ENCODE measurements at regions not wholly inside any gene's neighbourhood (a gene's known extent, or its start where the extent isn't known, plus 50 kb on each side); places are given as distances from the start of the nearest gene placed in this dataset.
A peak's percentile ranks its signal among the peaks of the same experiment; 100 is the strongest.

GRCh38 chr9:16052757-16053530 is 500.1 kb downstream of the CCDC171 start:
- no peak overlapping the region for H3K27ac ChIP-seq
- no peaks in the 10 kb centered on the region for H3K36me3 ChIP-seq
- intact Hi-C loops (cut with DNase I; ENCODE audit: low total_unique reads) = no loop called here
- H3K9me3 ChIP-seq = no peaks in the 10 kb centered on the region
- TF ChIP-seq POLR2A (IDR thresholded peaks at IDR 0.05) (no peak), CTCF (IDR thresholded peaks at IDR 0.05) (no peak)
- no peak for DNase-seq
- no peak overlapping the region for H3K4me3 ChIP-seq
- no peaks in the 10 kb centered on the region for H3K27me3 ChIP-seq
- no peaks in the 10 kb centered on the region for H3K4me1 ChIP-seq

DNA sequence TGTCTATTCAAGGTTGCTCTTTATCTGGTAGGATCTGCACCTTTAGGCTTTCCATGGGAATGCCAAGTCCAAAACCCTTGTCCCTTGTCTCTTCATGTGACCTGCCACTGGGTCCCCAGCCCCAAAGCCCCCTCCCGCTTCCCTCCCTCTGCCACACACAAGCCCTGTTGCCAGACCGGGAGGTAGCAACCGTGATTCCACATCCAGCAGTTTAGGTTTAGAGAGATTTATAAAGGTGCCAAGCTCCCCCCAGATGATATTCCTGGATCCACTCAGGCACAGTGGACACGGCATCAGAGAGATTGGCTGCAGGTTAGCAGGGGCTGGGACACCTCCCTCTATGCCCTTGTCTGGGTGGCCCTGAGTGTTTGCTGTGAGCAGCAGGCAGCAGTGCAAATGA is 504.7 kb downstream of the CCDC171 start:
- intact Hi-C loops (cut with DNase I; ENCODE audit: low total_unique reads) = no loop called here
- Histone ChIP-seq H3K4me1 (no peaks in the 10 kb centered on the region), H3K27ac (peak overlapping the region in 1 of 2 donors; percentile 46), H3K4me3 (no peak overlapping the region), H3K36me3 (no peaks in the 10 kb centered on the region), H3K27me3 (no peaks in the 10 kb centered on the region), H3K9me3 (no peaks in the 10 kb centered on the region)
- no peak for TF ChIP-seq CTCF (IDR thresholded peaks at IDR 0.05)
- no peak for TF ChIP-seq POLR2A (IDR thresholded peaks at IDR 0.05)
- DNase-seq = no peak

- intact Hi-C loops (cut with DNase I; ENCODE audit: low total_unique reads) = no loop called here
- Histone ChIP-seq H3K4me3 (no peak overlapping the region), H3K27ac (no peak overlapping the region), H3K36me3 (no peaks in the 10 kb centered on the region), H3K27me3 (no peaks in the 10 kb centered on the region), H3K4me1 (no peaks in the 10 kb centered on the region), H3K9me3 (no peaks in the 10 kb centered on the region)
- no peak for DNase-seq
- TF ChIP-seq POLR2A (IDR thresholded peaks at IDR 0.05) = no peak
- TF ChIP-seq CTCF (IDR thresholded peaks at IDR 0.05) = no peak
Observed at GRCh38 chr9:16058131-16058549, 505.3 kb downstream of the CCDC171 start.

GRCh38 chr9:16060436-16061129 is 507.7 kb downstream of the CCDC171 start:
- no peaks in the 10 kb centered on the region for H3K27me3 ChIP-seq
- no peaks in the 10 kb centered on the region for H3K9me3 ChIP-seq
- DNase-seq = no peak
- H3K27ac ChIP-seq = no peak overlapping the region
- H3K4me3 ChIP-seq = no peak overlapping the region
- no peaks in the 10 kb centered on the region for H3K4me1 ChIP-seq
- TF ChIP-seq CTCF (IDR thresholded peaks at IDR 0.05) = no peak
- no peak for TF ChIP-seq POLR2A (IDR thresholded peaks at IDR 0.05)
- H3K36me3 ChIP-seq = no peaks in the 10 kb centered on the region
- intact Hi-C loops (cut with DNase I; ENCODE audit: low total_unique reads) = no loop called here

DNA sequence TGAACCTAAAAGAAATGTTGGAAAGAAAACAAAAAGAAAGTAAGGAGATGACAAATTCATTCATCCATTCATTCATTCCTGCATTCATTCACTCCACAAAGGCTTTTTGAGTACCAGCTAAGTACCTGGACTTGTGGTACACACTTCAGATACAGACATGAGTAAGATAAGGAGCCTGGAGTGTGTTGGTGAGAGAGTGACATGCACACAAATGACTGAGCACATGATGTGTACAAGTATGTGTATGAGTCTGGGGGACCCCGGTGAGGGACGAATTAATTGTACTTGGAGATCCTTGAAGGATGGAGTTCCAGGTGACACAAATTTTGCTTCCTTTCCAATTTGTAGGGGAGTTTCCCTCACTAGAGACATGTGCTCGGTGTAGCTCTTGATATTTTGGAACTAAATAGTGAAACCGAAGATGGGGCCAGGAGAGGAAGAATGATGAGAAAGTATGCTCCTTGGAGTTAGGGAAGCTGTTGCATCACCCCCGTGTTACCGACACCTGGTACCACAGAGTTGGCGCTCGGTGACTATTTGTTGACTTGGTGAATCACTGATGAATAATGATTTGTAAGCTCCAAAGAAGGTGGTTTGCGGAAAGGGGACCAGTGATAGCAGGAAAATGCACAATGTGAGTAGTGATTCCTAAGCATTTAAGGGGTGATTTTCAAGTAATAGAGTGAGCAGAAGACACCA is 509.8 kb downstream of the CCDC171 start:
- H3K4me1 ChIP-seq = no peaks in the 10 kb centered on the region
- H3K27ac ChIP-seq = no peak overlapping the region
- no peak for TF ChIP-seq POLR2A (IDR thresholded peaks at IDR 0.05)
- TF ChIP-seq CTCF (IDR thresholded peaks at IDR 0.05) = no peak
- no peaks in the 10 kb centered on the region for H3K36me3 ChIP-seq
- intact Hi-C loops (cut with DNase I; ENCODE audit: low total_unique reads) = no loop called here
- no peak overlapping the region for H3K4me3 ChIP-seq
- H3K9me3 ChIP-seq = no peaks in the 10 kb centered on the region
- DNase-seq = no peak
- H3K27me3 ChIP-seq = no peaks in the 10 kb centered on the region
